Choroid plexus epithelial cell (primary cell): ENCODE measurements at regions not wholly inside any gene's neighbourhood (a gene's known extent, or its start where the extent isn't known, plus 50 kb on each side); places are given as distances from the start of the nearest gene placed in this dataset.

Experiments
- DNase-seq: peaks from one replicate; pipeline ENCODE4 v3.0.0-alpha.2; 2010; ENCODE audit warnings: low read depth
- H3K4me3 ChIP-seq: 2 replicates; pipeline ENCODE4 v1.5.1; 2011; ENCODE audit warnings: low read depth, mild to moderate bottlenecking, control low read depth, low read length, moderate library complexity
- TF ChIP-seq, protein P1 (sequence below): conservative IDR thresholded peaks from 2 replicates; pipeline ENCODE4 v1.5.1; 2011; ENCODE audit warnings: low read depth, mild to moderate bottlenecking, control low read depth, inconsistent platforms, low read length, moderate library complexity

GRCh38 chr2:37564356-37564755, 107.1 kb downstream of the CDC42EP3 start:
- TF ChIP-seq, protein P1, sequence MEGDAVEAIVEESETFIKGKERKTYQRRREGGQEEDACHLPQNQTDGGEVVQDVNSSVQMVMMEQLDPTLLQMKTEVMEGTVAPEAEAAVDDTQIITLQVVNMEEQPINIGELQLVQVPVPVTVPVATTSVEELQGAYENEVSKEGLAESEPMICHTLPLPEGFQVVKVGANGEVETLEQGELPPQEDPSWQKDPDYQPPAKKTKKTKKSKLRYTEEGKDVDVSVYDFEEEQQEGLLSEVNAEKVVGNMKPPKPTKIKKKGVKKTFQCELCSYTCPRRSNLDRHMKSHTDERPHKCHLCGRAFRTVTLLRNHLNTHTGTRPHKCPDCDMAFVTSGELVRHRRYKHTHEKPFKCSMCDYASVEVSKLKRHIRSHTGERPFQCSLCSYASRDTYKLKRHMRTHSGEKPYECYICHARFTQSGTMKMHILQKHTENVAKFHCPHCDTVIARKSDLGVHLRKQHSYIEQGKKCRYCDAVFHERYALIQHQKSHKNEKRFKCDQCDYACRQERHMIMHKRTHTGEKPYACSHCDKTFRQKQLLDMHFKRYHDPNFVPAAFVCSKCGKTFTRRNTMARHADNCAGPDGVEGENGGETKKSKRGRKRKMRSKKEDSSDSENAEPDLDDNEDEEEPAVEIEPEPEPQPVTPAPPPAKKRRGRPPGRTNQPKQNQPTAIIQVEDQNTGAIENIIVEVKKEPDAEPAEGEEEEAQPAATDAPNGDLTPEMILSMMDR = no peak
- H3K4me3 ChIP-seq = no peak overlapping the region
- DNase-seq = no peak

- DNase-seq = peak; percentile 74
- TF ChIP-seq, protein P1 = no peak
- H3K4me3 ChIP-seq = no peak overlapping the region
These were observed 104.9 kb downstream of the CDC42EP3 start for GRCh38 chr2:37566517-37566981.

- no peak for DNase-seq
- H3K4me3 ChIP-seq = no peak overlapping the region
- TF ChIP-seq, protein P1 = no peak
These were observed 102.9 kb downstream of the CDC42EP3 start for GRCh38 chr2:37568565-37568964.

DNA sequence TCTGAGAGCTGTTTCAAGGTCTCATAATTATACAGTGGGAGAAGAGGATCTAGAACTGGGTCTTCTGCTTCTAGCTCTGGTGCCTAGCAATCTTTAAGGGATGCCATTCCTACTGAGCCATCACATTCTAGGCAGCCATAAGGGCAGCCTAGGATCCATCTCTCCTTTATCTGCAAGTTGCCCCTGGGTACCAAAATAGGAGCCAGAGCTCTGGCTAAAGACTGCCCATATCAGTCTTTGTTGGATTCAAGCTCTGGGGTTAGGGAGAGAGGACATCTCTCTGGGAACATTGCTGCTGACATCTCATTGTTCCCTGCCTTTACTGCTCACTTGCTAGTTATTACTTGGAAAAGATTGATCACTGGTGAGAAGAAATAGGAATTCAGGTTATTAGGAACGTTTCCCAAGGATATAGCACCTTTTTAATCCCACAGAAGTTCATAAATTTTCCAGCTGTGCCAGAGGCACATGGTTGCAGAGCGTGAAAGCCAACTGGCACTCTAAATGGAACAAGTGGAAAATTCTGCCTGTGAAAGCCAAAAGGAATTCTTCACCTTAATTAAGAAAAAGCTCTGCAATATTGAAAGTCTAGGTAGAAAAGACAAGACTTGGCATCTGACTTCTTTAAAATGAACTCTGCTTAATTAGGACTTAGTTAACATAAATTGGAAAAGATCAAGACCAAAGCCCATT, 102.2 kb downstream of the CDC42EP3 start:
- TF ChIP-seq, protein P1 = no peak
- no peak for DNase-seq
- H3K4me3 ChIP-seq = no peak overlapping the region

- TF ChIP-seq, protein P1 = no peak
- peak; percentile 70 for DNase-seq
- H3K4me3 ChIP-seq = no peak overlapping the region
These were observed 101.3 kb downstream of the CDC42EP3 start for GRCh38 chr2:37569986-37570679.

- TF ChIP-seq, protein P1 = no peak
- peak; percentile 89 for DNase-seq
- no peak overlapping the region for H3K4me3 ChIP-seq
These were observed 100.5 kb downstream of the CDC42EP3 start for GRCh38 chr2:37570773-37571586.
